Fibroblast of mammary gland (primary cell): ENCODE measurements at regions not wholly inside any gene's neighbourhood (a gene's known extent, or its start where the extent isn't known, plus 50 kb on each side); places are given as distances from the start of the nearest gene placed in this dataset.

ENCODE experiments used
- DNase-seq: peaks from one replicate; pipeline ENCODE4 v3.0.0-alpha.2; 2010; ENCODE audit warnings: low read depth
- H3K4me3 ChIP-seq: 2 replicates; pipeline ENCODE4 v1.5.1; 2011; ENCODE audit warnings: low read depth, mild to moderate bottlenecking, low read length, moderate library complexity; ENCODE audit not compliant: control insufficient read depth
- TF ChIP-seq, protein P1 (sequence below): conservative IDR thresholded peaks from 2 replicates; pipeline ENCODE4 v1.5.1; 2011; ENCODE audit warnings: low read depth, low read length, inconsistent platforms; ENCODE audit not compliant: control insufficient read depth, insufficient read depth

GRCh38 chr15:67003586-67003985 is 61.8 kb upstream of the SMAD3 start:
- no peak overlapping the region for H3K4me3 ChIP-seq
- peak; percentile 57 for DNase-seq
- TF ChIP-seq, protein P1, sequence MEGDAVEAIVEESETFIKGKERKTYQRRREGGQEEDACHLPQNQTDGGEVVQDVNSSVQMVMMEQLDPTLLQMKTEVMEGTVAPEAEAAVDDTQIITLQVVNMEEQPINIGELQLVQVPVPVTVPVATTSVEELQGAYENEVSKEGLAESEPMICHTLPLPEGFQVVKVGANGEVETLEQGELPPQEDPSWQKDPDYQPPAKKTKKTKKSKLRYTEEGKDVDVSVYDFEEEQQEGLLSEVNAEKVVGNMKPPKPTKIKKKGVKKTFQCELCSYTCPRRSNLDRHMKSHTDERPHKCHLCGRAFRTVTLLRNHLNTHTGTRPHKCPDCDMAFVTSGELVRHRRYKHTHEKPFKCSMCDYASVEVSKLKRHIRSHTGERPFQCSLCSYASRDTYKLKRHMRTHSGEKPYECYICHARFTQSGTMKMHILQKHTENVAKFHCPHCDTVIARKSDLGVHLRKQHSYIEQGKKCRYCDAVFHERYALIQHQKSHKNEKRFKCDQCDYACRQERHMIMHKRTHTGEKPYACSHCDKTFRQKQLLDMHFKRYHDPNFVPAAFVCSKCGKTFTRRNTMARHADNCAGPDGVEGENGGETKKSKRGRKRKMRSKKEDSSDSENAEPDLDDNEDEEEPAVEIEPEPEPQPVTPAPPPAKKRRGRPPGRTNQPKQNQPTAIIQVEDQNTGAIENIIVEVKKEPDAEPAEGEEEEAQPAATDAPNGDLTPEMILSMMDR, result no peak

DNA sequence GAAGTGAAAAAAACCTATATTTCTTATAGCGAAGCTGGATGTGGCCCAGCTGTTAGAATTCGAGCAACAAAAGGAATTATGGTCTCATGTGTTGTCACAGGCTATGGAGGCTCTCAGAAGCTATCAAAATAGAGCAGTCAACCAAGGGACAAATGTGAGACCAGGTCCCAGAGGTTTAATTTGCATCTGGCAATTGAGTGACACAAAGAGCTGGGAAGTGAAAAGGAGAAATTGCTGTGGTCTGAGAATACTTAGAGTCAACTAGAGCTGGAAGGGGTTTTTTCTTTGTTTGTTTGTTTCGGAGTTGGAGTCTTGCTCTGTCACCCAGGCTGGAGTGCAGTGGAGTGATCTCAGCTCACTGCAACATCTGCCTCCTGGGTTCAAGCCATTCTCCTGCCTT is 61.3 kb upstream of the SMAD3 start:
- DNase-seq, result no peak
- H3K4me3 ChIP-seq, result no peak overlapping the region
- TF ChIP-seq, protein P1, result no peak

DNA sequence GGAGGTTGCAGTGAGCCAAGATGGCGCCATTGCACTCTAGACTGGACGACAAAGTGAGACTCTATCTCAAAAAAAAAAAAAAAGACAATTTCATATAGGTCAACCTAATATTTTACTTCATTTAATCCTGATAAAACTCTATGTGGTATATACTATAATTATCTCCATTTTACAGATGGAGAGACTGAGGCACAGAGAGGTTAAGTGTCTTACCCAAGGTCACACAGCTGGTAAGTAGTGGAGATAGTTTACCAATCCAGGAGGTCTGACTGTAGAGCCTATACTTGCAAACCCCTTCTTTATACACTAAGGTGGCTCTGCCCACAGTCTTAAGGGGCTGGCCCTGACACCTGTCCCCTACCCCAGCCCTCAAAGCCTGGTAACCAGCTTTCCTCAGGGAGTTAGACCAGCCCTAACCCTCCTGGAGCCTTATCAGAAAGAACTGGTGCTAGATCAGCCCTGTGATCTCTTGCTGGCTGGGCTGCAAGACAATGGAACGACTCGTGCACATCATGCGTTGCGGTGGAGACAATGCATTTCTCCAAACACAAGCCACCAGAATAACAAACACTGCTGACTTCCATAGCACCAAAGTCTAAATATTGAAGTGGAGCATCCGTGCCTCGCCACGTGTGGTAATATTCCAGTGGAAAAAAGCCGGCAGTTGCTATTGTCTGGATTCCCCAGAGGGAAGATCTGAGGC is 60.0 kb upstream of the SMAD3 start:
- no peak for DNase-seq
- TF ChIP-seq, protein P1, result no peak
- no peak overlapping the region for H3K4me3 ChIP-seq

DNA sequence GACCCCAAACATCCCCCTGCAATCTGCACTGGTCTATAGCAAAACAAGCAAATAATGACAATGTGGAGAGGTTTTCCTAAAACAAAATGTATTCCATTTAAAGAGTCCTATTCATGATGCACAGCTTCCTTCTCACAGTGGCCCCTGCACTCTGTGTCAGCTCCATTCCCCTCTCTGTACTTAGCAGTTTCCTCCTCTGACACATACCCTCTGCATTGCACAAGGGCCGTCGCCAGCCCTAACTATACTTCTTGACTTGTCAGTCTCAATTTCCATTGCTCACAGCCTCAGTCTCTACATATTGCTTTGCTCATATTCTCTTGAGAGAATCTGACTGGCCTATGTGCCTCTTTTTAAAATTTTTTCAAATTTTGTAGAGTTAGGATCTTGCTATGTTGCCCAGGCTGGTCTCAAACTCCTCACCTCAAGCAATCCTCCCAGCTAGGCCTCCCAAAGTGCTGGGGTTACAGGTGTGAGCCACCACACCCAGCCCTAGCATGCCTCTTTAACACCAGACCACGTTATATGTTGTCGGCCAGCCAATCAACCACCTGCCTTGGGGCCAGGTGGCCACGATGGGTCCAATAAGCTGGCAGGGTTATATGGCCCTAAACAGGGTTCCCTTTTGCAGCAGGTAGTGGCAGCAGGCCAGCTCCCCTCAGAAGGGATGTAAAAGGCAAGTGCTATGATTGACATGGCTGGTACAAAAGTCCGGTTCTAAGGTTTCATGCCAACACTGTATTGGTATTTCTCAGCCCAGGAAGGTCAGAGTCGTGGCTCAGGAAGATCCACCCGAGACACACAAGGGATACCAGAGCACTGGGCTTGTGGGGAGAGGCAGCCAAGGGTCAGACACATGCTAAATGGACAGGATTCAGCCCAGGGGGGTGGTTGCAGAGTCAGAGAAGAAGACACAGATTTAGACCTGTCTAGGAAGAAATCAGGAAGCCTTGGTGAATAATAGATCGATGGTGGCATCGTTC is 59.0 kb upstream of the SMAD3 start:
- peak; percentile 30 for DNase-seq
- TF ChIP-seq, protein P1, result no peak
- H3K4me3 ChIP-seq, result no peak overlapping the region

DNA sequence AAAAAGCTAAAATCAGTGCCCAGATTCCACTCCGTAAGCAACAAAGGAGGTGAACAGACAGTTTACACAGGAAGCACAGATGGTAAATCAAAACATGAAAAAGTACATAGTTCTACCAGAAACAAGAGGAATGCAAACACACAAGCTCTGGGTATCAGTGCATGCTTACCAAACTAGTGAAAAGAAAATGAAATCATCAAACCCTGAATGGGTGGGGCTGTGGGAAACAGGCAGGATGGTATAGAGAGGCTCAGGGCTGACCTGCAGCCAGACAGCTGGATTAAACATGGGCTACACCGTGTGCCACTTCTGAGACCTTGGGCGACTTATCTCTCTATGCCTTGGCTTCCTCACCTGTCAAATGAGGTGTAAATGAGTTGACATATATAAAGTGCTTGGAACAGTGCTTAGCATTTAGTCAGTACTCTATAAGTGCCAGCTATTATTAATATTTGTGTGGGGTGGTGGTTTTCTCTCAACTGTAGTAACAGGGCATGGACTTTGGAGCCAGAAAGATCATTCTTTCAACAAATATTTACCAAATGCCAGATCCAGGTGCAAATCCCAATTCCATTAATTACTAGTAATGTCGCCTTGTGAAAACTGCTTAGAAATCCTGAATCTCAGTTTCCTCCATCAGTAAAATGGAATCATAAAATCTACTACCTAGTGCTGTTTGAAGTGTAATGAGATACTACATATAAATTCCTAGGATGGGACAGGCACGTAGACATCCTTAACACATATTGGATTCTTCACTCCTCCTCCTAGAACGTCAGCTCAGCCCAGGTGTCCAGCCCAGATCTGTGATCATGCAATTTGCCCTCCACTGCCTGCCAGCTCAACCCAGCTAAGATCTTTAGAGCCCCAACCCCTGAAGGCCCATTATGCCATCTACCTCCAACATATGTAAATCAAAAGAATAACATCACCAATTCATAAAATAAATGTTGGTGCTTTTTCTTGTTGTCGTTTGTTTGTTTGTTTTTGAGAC is 55.5 kb upstream of the SMAD3 start:
- TF ChIP-seq, protein P1, result no peak
- H3K4me3 ChIP-seq, result no peak overlapping the region
- no peak for DNase-seq
